PFSK-1 (cell line): ENCODE measurements at regions not wholly inside any gene's neighbourhood (a gene's known extent, or its start where the extent isn't known, plus 50 kb on each side); places are given as distances from the start of the nearest gene placed in this dataset.

Source experiments
- FOXP2 ChIP-seq: optimal IDR thresholded peaks from 2 replicates; pipeline ENCODE3; 2011; ENCODE audit warnings: borderline replicate concordance, control low read depth, inconsistent platforms; ENCODE audit not compliant: insufficient read depth; ENCODE audit errors: extremely low read length, extremely low read depth
- POLR2AphosphoS5 ChIP-seq: IDR thresholded peaks from 2 replicates; pipeline ENCODE4 v1.6.1; 2012; ENCODE audit warnings: low read depth, mild to moderate bottlenecking, control low read depth, low read length, moderate library complexity
- SIN3A ChIP-seq: IDR thresholded peaks from 2 replicates; pipeline ENCODE4 v1.6.1; 2012; ENCODE audit warnings: mild to moderate bottlenecking, low read length, moderate library complexity, borderline replicate concordance; ENCODE audit not compliant: insufficient read depth
- TAF1 ChIP-seq: IDR thresholded peaks from 2 replicates; pipeline ENCODE4 v1.6.1; 2012; ENCODE audit warnings: low read length, control low read depth, borderline replicate concordance; ENCODE audit not compliant: insufficient read depth
- TF ChIP-seq, protein P1 (sequence below), 2 experiments: IDR thresholded peaks; 2 replicates each; pipeline versions ENCODE4 v1.6.1 to v1.8.0; 2011 to 2012; ENCODE audit warnings: low read depth in 2 of 2, low read length in 2 of 2, control low read depth in 1 of 2, inconsistent platforms in 1 of 2, mild to moderate bottlenecking in 1 of 2, moderate library complexity in 1 of 2; ENCODE audit not compliant: insufficient read depth in 1 of 2

DNA sequence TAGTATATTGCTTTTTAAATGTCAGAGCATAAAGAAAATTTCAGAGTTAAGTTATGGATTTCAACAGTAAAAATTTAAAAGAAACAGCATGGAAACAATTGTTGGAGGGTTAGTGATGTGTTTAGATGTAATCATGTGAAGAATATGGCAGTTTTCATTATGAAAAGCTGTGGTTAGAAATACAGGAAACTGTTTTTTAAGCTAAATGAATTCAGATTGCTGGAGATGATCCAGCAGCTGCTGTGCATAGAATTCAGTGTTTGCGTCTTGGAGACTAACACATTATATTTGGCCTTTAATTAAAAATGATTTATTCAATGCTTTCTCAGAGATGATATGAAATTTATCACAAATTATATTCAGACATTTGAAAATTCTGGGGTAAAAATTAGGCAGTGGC lies 273.6 kb upstream of the LRRC7 start:
- TF ChIP-seq POLR2AphosphoS5 (no peak), FOXP2 (no peak), TAF1 (no peak), SIN3A (no peak)
- TF ChIP-seq, protein P1, sequence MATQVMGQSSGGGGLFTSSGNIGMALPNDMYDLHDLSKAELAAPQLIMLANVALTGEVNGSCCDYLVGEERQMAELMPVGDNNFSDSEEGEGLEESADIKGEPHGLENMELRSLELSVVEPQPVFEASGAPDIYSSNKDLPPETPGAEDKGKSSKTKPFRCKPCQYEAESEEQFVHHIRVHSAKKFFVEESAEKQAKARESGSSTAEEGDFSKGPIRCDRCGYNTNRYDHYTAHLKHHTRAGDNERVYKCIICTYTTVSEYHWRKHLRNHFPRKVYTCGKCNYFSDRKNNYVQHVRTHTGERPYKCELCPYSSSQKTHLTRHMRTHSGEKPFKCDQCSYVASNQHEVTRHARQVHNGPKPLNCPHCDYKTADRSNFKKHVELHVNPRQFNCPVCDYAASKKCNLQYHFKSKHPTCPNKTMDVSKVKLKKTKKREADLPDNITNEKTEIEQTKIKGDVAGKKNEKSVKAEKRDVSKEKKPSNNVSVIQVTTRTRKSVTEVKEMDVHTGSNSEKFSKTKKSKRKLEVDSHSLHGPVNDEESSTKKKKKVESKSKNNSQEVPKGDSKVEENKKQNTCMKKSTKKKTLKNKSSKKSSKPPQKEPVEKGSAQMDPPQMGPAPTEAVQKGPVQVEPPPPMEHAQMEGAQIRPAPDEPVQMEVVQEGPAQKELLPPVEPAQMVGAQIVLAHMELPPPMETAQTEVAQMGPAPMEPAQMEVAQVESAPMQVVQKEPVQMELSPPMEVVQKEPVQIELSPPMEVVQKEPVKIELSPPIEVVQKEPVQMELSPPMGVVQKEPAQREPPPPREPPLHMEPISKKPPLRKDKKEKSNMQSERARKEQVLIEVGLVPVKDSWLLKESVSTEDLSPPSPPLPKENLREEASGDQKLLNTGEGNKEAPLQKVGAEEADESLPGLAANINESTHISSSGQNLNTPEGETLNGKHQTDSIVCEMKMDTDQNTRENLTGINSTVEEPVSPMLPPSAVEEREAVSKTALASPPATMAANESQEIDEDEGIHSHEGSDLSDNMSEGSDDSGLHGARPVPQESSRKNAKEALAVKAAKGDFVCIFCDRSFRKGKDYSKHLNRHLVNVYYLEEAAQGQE (IDR thresholded peaks at IDR 0.05; ENCODE audit: insufficient read depth in 1 of 2, low read depth in 2 of 2, low read length in 2 of 2): no peak

DNA sequence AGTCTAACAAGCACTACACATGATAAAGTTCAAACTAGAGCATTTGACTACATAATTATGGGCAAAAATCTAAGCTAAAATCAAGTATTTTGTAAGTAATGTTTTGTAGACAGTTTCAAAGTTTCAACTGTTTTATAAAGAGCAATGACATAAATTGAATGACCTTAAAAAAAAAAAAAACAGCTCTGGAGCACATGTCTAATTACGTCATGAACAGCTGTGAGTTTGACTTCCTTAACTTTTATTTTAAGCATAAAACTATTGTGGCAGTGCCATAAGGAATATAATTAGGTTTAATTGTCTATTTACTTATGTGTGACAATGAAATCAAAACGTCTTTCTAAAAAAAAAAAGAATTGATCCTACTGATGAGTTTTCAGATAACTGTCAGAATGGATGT lies 272.5 kb upstream of the LRRC7 start:
- TF ChIP-seq POLR2AphosphoS5: no peak
- TF ChIP-seq, protein P1 (IDR thresholded peaks at IDR 0.05; ENCODE audit: insufficient read depth in 1 of 2, low read depth in 2 of 2, low read length in 2 of 2): no peak
- TF ChIP-seq TAF1: no peak
- TF ChIP-seq SIN3A: no peak
- no peak for TF ChIP-seq FOXP2

DNA sequence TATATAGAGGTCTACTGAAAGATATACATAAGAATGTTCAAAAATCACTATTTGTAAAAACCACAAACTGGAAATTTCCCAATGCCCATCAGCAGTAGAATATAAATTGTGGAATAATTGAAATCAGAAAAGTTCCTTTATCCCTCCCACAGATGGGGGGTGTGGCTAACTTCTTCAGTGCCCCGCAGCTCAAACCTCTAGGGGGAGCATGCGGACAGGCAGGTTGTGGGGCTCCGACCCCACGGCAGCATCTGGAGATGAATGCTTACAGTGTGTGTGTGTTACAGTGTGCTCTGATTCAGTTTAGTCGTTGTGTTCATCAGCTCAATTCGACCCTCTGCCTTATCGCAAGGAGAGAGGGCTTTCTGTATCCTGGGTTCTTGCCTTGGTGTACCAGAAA lies 262.1 kb upstream of the LRRC7 start:
- TF ChIP-seq, protein P1 (IDR thresholded peaks at IDR 0.05; ENCODE audit: insufficient read depth in 1 of 2, low read depth in 2 of 2, low read length in 2 of 2): no peak
- no peak for TF ChIP-seq SIN3A

DNA sequence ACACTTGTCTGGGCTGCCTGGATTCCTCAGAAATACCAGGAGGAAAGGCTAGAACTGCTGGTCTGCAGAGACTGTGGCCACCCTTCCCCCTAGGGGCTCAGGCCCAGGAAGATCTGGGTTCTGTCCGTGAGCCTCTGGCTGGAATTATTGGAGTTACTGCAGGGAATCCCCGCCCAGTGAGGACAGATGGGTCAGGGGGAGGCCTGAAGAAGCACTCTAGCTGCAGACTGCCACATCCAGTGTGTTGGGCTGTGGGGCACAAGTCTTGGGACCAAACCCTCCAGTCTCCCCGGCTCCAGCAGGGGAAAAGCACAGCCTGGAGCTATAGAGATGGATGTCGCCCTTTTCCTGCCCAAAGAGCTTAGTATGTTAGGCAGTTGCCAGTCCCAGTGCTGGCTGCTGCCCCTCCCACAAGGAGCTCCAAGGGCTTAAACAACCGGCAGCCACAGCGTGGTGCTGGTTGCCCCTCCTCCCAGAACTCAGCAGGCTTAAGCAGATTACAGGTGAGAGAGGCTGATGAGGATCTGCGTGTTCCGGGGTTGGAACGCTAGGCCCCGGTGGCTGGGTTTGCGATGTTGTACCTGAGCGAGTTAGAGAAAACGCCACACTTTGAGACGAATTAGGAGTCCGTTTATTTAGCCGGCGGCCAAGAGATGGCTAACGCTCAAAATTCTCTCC lies 255.5 kb upstream of the LRRC7 start:
- TF ChIP-seq, protein P1 (IDR thresholded peaks at IDR 0.05; ENCODE audit: insufficient read depth in 1 of 2, low read depth in 2 of 2, low read length in 2 of 2): no peak

DNA sequence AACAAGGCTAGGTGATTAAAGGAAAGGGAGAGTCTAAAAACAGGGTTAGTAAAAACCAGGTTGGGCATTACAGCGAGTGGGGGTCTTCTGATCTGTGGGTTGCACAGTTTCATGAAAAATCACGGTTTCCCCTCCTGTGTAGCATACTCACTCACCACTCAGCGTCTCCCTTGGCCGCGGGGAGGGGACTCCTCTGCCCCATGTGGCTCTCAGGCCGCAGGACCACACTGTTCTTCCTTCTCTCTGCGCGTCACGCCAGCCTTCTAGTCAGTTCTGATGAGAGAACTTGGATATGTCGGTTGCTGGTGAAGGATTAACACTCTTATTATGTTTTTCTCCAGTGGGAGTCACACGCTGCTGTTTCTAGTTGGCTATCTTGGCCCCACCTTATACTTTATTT lies 254.6 kb upstream of the LRRC7 start:
- TF ChIP-seq SIN3A: no peak
- TF ChIP-seq POLR2AphosphoS5: no peak
- TF ChIP-seq FOXP2: no peak
- TF ChIP-seq TAF1: no peak
- TF ChIP-seq, protein P1 (IDR thresholded peaks at IDR 0.05; ENCODE audit: insufficient read depth in 1 of 2, low read depth in 2 of 2, low read length in 2 of 2): no peak
